IMR-90 (cell line): ENCODE measurements at regions not wholly inside any gene's neighbourhood (a gene's known extent, or its start where the extent isn't known, plus 50 kb on each side); places are given as distances from the start of the nearest gene placed in this dataset.

Source experiments
- ATAC-seq: fragments of 200-7000 bp; cut with Tn5 transposase; 2 replicates; pipeline ENCODE4 v1.9.1; 2020; ENCODE audit warnings: low read depth, mild to moderate bottlenecking, moderate library complexity
- BruUV-seq: library from RNA; stranded (reverse); fragments of 400-500 nt; replicated peaks from 2 replicates; lab custom pipeline; 2021; lab: Mats Ljungman, UMichigan
- CTCF ChIA-PET: fragments of 300-600 bp; formaldehyde crosslinking; extraction: SDS; loops from one replicate; lab custom pipeline; 2021; ENCODE audit warnings: antibody characterized with exemption; lab: Yijun Ruan, JAX
- POLR2A ChIA-PET: fragments of 300-600 bp; sonication (Branson Sonifier 250); formaldehyde crosslinking; loops from one replicate; lab custom pipeline; 2022; ENCODE audit warnings: antibody characterized with exemption; ENCODE audit not compliant: unreplicated experiment; lab: Charles Lee
- DNase-seq: peaks from one replicate; pipeline ENCODE4 v3.0.0; 2013
- H2AFZ ChIP-seq: replicated peaks from 2 replicates; pipeline ENCODE3; 2013; ENCODE audit warnings: low read length, mild to moderate bottlenecking; ENCODE audit not compliant: poor library complexity
- H2AK5ac ChIP-seq: 2 replicates; pipeline ENCODE4 v1.6.1; 2013; ENCODE audit warnings: low read depth, low read length, inconsistent platforms
- H2AK9ac ChIP-seq: replicated peaks from 2 replicates; pipeline ENCODE3; 2013; ENCODE audit warnings: mild to moderate bottlenecking, low read depth, low read length, moderate library complexity; ENCODE audit not compliant: poor library complexity
- H2BK120ac ChIP-seq: 2 replicates; pipeline ENCODE4 v1.6.1; 2013; ENCODE audit warnings: low read depth, low read length, inconsistent platforms
- H2BK15ac ChIP-seq: 3 replicates; pipeline ENCODE4 v1.6.1; 2013; ENCODE audit warnings: low read depth, low read length, inconsistent platforms
- H2BK20ac ChIP-seq: 2 replicates; pipeline ENCODE4 v1.6.1; 2013; ENCODE audit warnings: low read depth, mild to moderate bottlenecking, inconsistent platforms, low read length, moderate library complexity
- H2BK5ac ChIP-seq: 2 replicates; pipeline ENCODE4 v1.6.1; 2013; ENCODE audit warnings: mild to moderate bottlenecking, low read depth, low read length, inconsistent platforms; ENCODE audit not compliant: poor library complexity, severe bottlenecking
- H3K14ac ChIP-seq: replicated peaks from 2 replicates; pipeline ENCODE4 v1.6.1; 2013; ENCODE audit warnings: low read depth, low read length, inconsistent platforms
- H3K18ac ChIP-seq: 2 replicates; pipeline ENCODE4 v1.6.1; 2013; ENCODE audit warnings: low read depth, low read length, control low read depth
- H3K23ac ChIP-seq: 2 replicates; pipeline ENCODE4 v1.6.1; 2013; ENCODE audit warnings: low read depth, low read length, inconsistent platforms
- H3K27ac ChIP-seq: 2 replicates; pipeline ENCODE4 v1.5.1; 2013; ENCODE audit warnings: mild to moderate bottlenecking, control low read depth, low read length; ENCODE audit not compliant: insufficient read depth
- H3K27me3 ChIP-seq: 2 replicates; pipeline ENCODE4 v1.6.1; 2013; ENCODE audit warnings: low read length; ENCODE audit not compliant: control insufficient read depth, insufficient read depth
- H3K36me3 ChIP-seq: 2 replicates; pipeline ENCODE4 v1.6.1; 2013; ENCODE audit warnings: low read length, mixed read lengths; ENCODE audit not compliant: control insufficient read depth, insufficient read depth
- H3K4ac ChIP-seq: 2 replicates; pipeline ENCODE4 v1.6.1; 2013; ENCODE audit warnings: low read depth, low read length, inconsistent platforms
- H3K4me1 ChIP-seq: 2 replicates; pipeline ENCODE4 v1.6.1; 2013; ENCODE audit warnings: low read length, mixed read lengths; ENCODE audit not compliant: control insufficient read depth, insufficient read depth
- H3K4me2 ChIP-seq: 2 replicates; pipeline ENCODE4 v1.6.1; 2013; ENCODE audit warnings: low read depth, mild to moderate bottlenecking, control low read depth, low read length, moderate library complexity
- H3K4me3 ChIP-seq: 2 replicates; pipeline ENCODE4 v1.5.1; 2013; ENCODE audit warnings: low read depth, mild to moderate bottlenecking, control low read depth, low read length, moderate library complexity; ENCODE audit not compliant: insufficient read depth
- H3K56ac ChIP-seq: 2 replicates; pipeline ENCODE4 v1.6.1; 2013; ENCODE audit warnings: low read length, inconsistent platforms; ENCODE audit not compliant: insufficient read depth; ENCODE audit errors: extremely low read depth
- H3K79me1 ChIP-seq, 2 experiments: 2 replicates each; pipeline ENCODE4 v1.6.1; 2013; ENCODE audit warnings: low read length in 2 of 2, inconsistent platforms in 1 of 2, low read depth in 1 of 2
- H3K9ac ChIP-seq: 2 replicates; pipeline ENCODE4 v1.6.1; 2013; ENCODE audit warnings: low read depth, low read length, control low read depth
- H3K9me1 ChIP-seq: 2 replicates; pipeline ENCODE4 v1.6.1; 2013; ENCODE audit warnings: low read length, inconsistent platforms; ENCODE audit not compliant: insufficient read depth
- H3K9me3 ChIP-seq: 2 replicates; pipeline ENCODE4 v1.6.1; 2013; ENCODE audit warnings: low read length; ENCODE audit not compliant: control insufficient read depth, insufficient read depth
- H4K20me1 ChIP-seq: 2 replicates; pipeline ENCODE4 v1.6.1; 2013; ENCODE audit warnings: low read length, inconsistent platforms; ENCODE audit not compliant: insufficient read depth
- H4K5ac ChIP-seq: 2 replicates; pipeline ENCODE4 v1.6.1; 2013; ENCODE audit warnings: mild to moderate bottlenecking, low read depth, low read length, control low read depth
- H4K8ac ChIP-seq, 2 experiments: 2 replicates each; pipeline ENCODE4 v1.6.1; 2013; ENCODE audit warnings: low read depth in 2 of 2, low read length in 2 of 2, control low read depth in 1 of 2, inconsistent platforms in 1 of 2
- H4K91ac ChIP-seq: 2 replicates; pipeline ENCODE4 v1.6.1; 2013; ENCODE audit warnings: low read depth, low read length, inconsistent platforms; ENCODE audit not compliant: insufficient read depth
- BHLHE40 ChIP-seq: fragments of 150-350 bp; IDR thresholded peaks from 2 replicates; pipeline ENCODE4 v1.6.1; 2016; ENCODE audit warnings: mild to moderate bottlenecking, low read depth, low read length
- CEBPB ChIP-seq: IDR thresholded peaks from 2 replicates; pipeline ENCODE4 v1.6.1; 2012; ENCODE audit warnings: low read depth, low read length, improper control_type of control experiment
- CHD1 ChIP-seq: IDR thresholded peaks from 2 replicates; pipeline ENCODE4 v1.6.1; 2012; ENCODE audit warnings: low read depth, low read length, improper control_type of control experiment
- FOS ChIP-seq: fragments of 150-350 bp; IDR thresholded peaks from 2 replicates; pipeline ENCODE4 v1.6.1; 2016; ENCODE audit warnings: low read depth, low read length
- MAZ ChIP-seq: IDR thresholded peaks from 2 replicates; pipeline ENCODE4 v1.6.1; 2012; ENCODE audit warnings: low read depth, mild to moderate bottlenecking, low read length, improper control_type of control experiment, moderate library complexity, borderline replicate concordance
- MXI1 ChIP-seq: IDR thresholded peaks from 2 replicates; pipeline ENCODE4 v1.6.1; 2012; ENCODE audit warnings: low read depth, mild to moderate bottlenecking, low read length, moderate library complexity, borderline replicate concordance
- NFE2L2 ChIP-seq: fragments of 150-350 bp; IDR thresholded peaks from 2 replicates; pipeline ENCODE4 v1.6.1; 2016; ENCODE audit warnings: low read depth, mild to moderate bottlenecking, low read length
- POLR2A ChIP-seq: IDR thresholded peaks from 2 replicates; pipeline ENCODE4 v1.6.1; 2012; ENCODE audit warnings: mild to moderate bottlenecking, low read depth, low read length
- RCOR1 ChIP-seq: IDR thresholded peaks from 2 replicates; pipeline ENCODE4 v1.6.1; 2012; ENCODE audit warnings: mild to moderate bottlenecking, low read length, improper control_type of control experiment; ENCODE audit not compliant: insufficient replicate concordance
- SMC3 ChIP-seq: fragments of 150-350 bp; IDR thresholded peaks from 2 replicates; pipeline ENCODE4 v1.6.1; 2016; ENCODE audit warnings: low read depth, mild to moderate bottlenecking, antibody characterized with exemption, low read length, moderate library complexity
- WGBS, 2 experiments: methylation state at CpG; one replicate each; pipeline versions ENCODE4 v1.1.5 to v1.1.7; 2013; ENCODE audit warnings: missing lambda C conversion rate in 2 of 2; ENCODE audit not compliant: insufficient read length in 1 of 2; ENCODE audit errors: extremely low coverage in 2 of 2; 5-methylcytosine and 5-hydroxymethylcytosine counted together
- dilution Hi-C: fragments of 300-500 bp; cut with HindIII; formaldehyde crosslinking; loops from one replicate; pipeline ENCODE4 v1.14.3; 2018; ENCODE audit warnings: low sequenced_read_pairs; ENCODE audit not compliant: unreplicated experiment
- in situ Hi-C: fragments of 300-500 bp; cut with MboI; formaldehyde crosslinking; loops from 3 replicates; pipeline ENCODE4 v1.14.3; 2019; ENCODE audit warnings: low sequenced_read_pairs, inconsistent platforms, mixed read lengths
- intact Hi-C: fragments of 100-400 bp; cut with micrococcal nuclease; formaldehyde crosslinking; loops from 2 replicates; pipeline ENCODE4 v1.10.0; 2022
- TF ChIP-seq, protein P1 (sequence below): fragments of 150-350 bp; IDR thresholded peaks from 2 replicates; pipeline ENCODE4 v1.6.1; 2016; ENCODE audit warnings: low read depth, mild to moderate bottlenecking, low read length, moderate library complexity, borderline replicate concordance
- TF ChIP-seq, protein P2 (sequence below): conservative IDR thresholded peaks from 2 replicates; pipeline ENCODE4 v1.5.1; 2012; ENCODE audit warnings: mild to moderate bottlenecking, low read depth, low read length, improper control_type of control experiment
- TF ChIP-seq, protein P3 (sequence below): fragments of 150-350 bp; IDR thresholded peaks from 2 replicates; pipeline ENCODE4 v1.6.1; 2017; ENCODE audit warnings: mild to moderate bottlenecking, antibody characterized with exemption, low read length, low read depth

DNA sequence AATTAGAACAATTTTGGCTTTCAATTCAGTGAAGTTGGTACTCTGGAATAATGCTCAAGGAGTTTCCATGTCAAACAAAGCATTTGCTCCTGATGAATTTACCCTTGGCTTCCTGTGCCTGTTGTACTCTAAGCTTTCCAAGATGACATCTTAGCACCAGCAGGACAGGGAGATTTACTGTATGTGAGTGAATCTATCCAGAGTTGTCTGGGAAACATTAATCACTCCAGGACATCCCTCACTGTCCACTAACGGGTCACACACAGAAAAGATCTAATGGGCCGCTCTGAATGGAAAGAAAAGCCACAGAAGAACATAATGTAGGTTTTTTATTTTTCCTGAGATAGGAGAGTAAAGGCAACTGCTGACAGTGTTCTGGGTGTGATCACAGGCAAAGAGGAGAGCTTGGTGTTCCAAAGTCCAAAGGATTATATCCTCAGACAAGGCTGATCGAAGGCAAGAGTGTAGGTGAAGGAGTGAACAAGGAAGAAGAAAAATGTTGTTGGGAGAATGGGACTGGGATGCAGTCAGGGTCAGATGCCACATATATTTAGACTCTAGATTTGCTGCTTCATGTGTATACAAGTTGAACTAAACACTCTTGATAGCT lies 167.7 kb upstream of the RPS23 start:
- no TSS peak for BruUV-seq
- Histone ChIP-seq H2BK15ac (no peak overlapping the region), H3K4ac (no peak overlapping the region), H4K91ac (no peak overlapping the region), H2BK5ac (no peak overlapping the region), H2BK20ac (no peak overlapping the region), H2AK9ac (no peak overlapping the region), H3K9me3 (no peaks in the 10 kb centered on the region), H3K9me1 (no peaks in the 10 kb centered on the region), H2BK120ac (no peak overlapping the region), H3K4me3 (no peak overlapping the region), H3K27ac (no peak overlapping the region), H3K27me3 (peaks cover 24% of the 10 kb centered on the region), H4K20me1 (no peaks in the 10 kb centered on the region), H3K4me1 (no peaks in the 10 kb centered on the region), H3K36me3 (no peaks in the 10 kb centered on the region), H4K5ac (no peak overlapping the region), H3K23ac (no peak overlapping the region), H3K18ac (no peak overlapping the region), H2AFZ (no peak overlapping the region), H4K8ac (no peak overlapping the region), H3K4me2 (no peak overlapping the region), H3K79me1 (no peaks in the 10 kb centered on the region), H3K9ac (no peak overlapping the region), H2AK5ac (no peak overlapping the region), H3K14ac (no peak overlapping the region; the same call in 1 of the 2 replicates), H3K56ac (no peak overlapping the region)
- no peak for TF ChIP-seq NFE2L2
- no peak for TF ChIP-seq SMC3
- TF ChIP-seq POLR2A, result no peak
- TF ChIP-seq RCOR1, result no peak
- no peak for TF ChIP-seq MAZ
- no peak for TF ChIP-seq CHD1
- TF ChIP-seq, protein P1, sequence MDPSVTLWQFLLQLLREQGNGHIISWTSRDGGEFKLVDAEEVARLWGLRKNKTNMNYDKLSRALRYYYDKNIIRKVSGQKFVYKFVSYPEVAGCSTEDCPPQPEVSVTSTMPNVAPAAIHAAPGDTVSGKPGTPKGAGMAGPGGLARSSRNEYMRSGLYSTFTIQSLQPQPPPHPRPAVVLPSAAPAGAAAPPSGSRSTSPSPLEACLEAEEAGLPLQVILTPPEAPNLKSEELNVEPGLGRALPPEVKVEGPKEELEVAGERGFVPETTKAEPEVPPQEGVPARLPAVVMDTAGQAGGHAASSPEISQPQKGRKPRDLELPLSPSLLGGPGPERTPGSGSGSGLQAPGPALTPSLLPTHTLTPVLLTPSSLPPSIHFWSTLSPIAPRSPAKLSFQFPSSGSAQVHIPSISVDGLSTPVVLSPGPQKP, result no peak
- TF ChIP-seq, protein P2, sequence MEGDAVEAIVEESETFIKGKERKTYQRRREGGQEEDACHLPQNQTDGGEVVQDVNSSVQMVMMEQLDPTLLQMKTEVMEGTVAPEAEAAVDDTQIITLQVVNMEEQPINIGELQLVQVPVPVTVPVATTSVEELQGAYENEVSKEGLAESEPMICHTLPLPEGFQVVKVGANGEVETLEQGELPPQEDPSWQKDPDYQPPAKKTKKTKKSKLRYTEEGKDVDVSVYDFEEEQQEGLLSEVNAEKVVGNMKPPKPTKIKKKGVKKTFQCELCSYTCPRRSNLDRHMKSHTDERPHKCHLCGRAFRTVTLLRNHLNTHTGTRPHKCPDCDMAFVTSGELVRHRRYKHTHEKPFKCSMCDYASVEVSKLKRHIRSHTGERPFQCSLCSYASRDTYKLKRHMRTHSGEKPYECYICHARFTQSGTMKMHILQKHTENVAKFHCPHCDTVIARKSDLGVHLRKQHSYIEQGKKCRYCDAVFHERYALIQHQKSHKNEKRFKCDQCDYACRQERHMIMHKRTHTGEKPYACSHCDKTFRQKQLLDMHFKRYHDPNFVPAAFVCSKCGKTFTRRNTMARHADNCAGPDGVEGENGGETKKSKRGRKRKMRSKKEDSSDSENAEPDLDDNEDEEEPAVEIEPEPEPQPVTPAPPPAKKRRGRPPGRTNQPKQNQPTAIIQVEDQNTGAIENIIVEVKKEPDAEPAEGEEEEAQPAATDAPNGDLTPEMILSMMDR, result no peak
- TF ChIP-seq MXI1, result no peak
- no peak for TF ChIP-seq CEBPB
- TF ChIP-seq, protein P3, sequence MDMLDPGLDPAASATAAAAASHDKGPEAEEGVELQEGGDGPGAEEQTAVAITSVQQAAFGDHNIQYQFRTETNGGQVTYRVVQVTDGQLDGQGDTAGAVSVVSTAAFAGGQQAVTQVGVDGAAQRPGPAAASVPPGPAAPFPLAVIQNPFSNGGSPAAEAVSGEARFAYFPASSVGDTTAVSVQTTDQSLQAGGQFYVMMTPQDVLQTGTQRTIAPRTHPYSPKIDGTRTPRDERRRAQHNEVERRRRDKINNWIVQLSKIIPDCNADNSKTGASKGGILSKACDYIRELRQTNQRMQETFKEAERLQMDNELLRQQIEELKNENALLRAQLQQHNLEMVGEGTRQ, result no peak
- no peak for TF ChIP-seq FOS
- no peak for TF ChIP-seq BHLHE40
- dilution Hi-C loops (no loop called here), intact Hi-C loops (no loop called here), in situ Hi-C loops (no loop called here)
- DNase-seq, result no peak
- ATAC-seq, result no peak
- ChIA-PET CTCF (no interaction called here), POLR2A (no interaction called here)
- 100% methylated on average over 1 of the region's 3 CpGs; no CpG with 5 or more reads in 1 of the 2 experiments for WGBS, 2 experiments
